ENCODE measurements at regions not wholly inside any gene's neighbourhood (a gene's known extent, or its start where the extent isn't known, plus 50 kb on each side); places are given as distances from the start of the nearest gene placed in this dataset.

- peaks cover 0 to 1% (median 0%) of the 10 kb centered on the region in 3 donors for H3K9me3 ChIP-seq (ENCODE audit: control insufficient read depth in 3 of 3, low read length in 3 of 3)
- H3K4me3 ChIP-seq (ENCODE audit: low read length in 3 of 3): no peak overlapping the region
- H3K27me3 ChIP-seq (ENCODE audit: control insufficient read depth in 3 of 3, insufficient read depth in 3 of 3, low read length in 3 of 3): no peaks in the 10 kb centered on the region
- no peak overlapping the region for H3K27ac ChIP-seq (ENCODE audit: low read depth, low read length)
- no peaks in the 10 kb centered on the region for H3K36me3 ChIP-seq (ENCODE audit: control insufficient read depth in 3 of 3, insufficient read depth in 3 of 3, low read length in 3 of 3)
- no peaks in the 10 kb centered on the region for H3K4me1 ChIP-seq (ENCODE audit: control insufficient read depth in 3 of 3, insufficient read depth in 3 of 3, low read length in 3 of 3)
- no peak overlapping the region for H3K9ac ChIP-seq (ENCODE audit: low read depth in 1 of 3, low read length in 3 of 3)
Observed at GRCh38 chr6:50510361-50510760, 203.0 kb upstream of the TFAP2D start.

- Histone ChIP-seq H3K9ac (ENCODE audit: low read depth in 1 of 3, low read length in 3 of 3) (no peak overlapping the region), H3K9me3 (ENCODE audit: control insufficient read depth in 3 of 3, low read length in 3 of 3) (no peaks in the 10 kb centered on the region), H3K4me3 (ENCODE audit: low read length in 3 of 3) (no peak overlapping the region), H3K27ac (ENCODE audit: low read depth, low read length) (no peak overlapping the region), H3K36me3 (ENCODE audit: control insufficient read depth in 3 of 3, insufficient read depth in 3 of 3, low read length in 3 of 3) (no peaks in the 10 kb centered on the region), H3K4me1 (ENCODE audit: control insufficient read depth in 3 of 3, insufficient read depth in 3 of 3, low read length in 3 of 3) (no peaks in the 10 kb centered on the region), H3K27me3 (ENCODE audit: control insufficient read depth in 3 of 3, insufficient read depth in 3 of 3, low read length in 3 of 3) (no peaks in the 10 kb centered on the region)
Observed at GRCh38 chr6:50520326-50521266, 192.7 kb upstream of the TFAP2D start.

GRCh38 chr6:50524341-50524740 is 189.0 kb upstream of the TFAP2D start:
- Histone ChIP-seq H3K27ac (ENCODE audit: low read depth, low read length) (no peak overlapping the region), H3K9me3 (ENCODE audit: control insufficient read depth in 3 of 3, low read length in 3 of 3) (no peaks in the 10 kb centered on the region), H3K36me3 (ENCODE audit: control insufficient read depth in 3 of 3, insufficient read depth in 3 of 3, low read length in 3 of 3) (no peaks in the 10 kb centered on the region), H3K27me3 (ENCODE audit: control insufficient read depth in 3 of 3, insufficient read depth in 3 of 3, low read length in 3 of 3) (no peaks in the 10 kb centered on the region), H3K4me3 (ENCODE audit: low read length in 3 of 3) (no peak overlapping the region), H3K4me1 (ENCODE audit: control insufficient read depth in 3 of 3, insufficient read depth in 3 of 3, low read length in 3 of 3) (no peaks in the 10 kb centered on the region), H3K9ac (ENCODE audit: low read depth in 1 of 3, low read length in 3 of 3) (no peak overlapping the region)

GRCh38 chr6:50527985-50528384 is 185.3 kb upstream of the TFAP2D start:
- H3K9me3 ChIP-seq (ENCODE audit: control insufficient read depth in 3 of 3, low read length in 3 of 3): no peaks in the 10 kb centered on the region

GRCh38 chr6:50539447-50539846 is 173.9 kb upstream of the TFAP2D start:
- Histone ChIP-seq H3K27me3 (ENCODE audit: control insufficient read depth in 3 of 3, insufficient read depth in 3 of 3, low read length in 3 of 3) (no peaks in the 10 kb centered on the region), H3K4me1 (ENCODE audit: control insufficient read depth in 3 of 3, insufficient read depth in 3 of 3, low read length in 3 of 3) (no peaks in the 10 kb centered on the region), H3K27ac (ENCODE audit: low read depth, low read length) (no peak overlapping the region), H3K36me3 (ENCODE audit: control insufficient read depth in 3 of 3, insufficient read depth in 3 of 3, low read length in 3 of 3) (no peaks in the 10 kb centered on the region), H3K9me3 (ENCODE audit: control insufficient read depth in 3 of 3, low read length in 3 of 3) (no peaks in the 10 kb centered on the region), H3K9ac (ENCODE audit: low read depth in 1 of 3, low read length in 3 of 3) (no peak overlapping the region), H3K4me3 (ENCODE audit: low read length in 3 of 3) (no peak overlapping the region)

More at GRCh38 chr6:50527985-50528384, 185.3 kb upstream of the TFAP2D start:
- H3K27ac ChIP-seq (ENCODE audit: low read depth, low read length): no peak overlapping the region
- H3K4me3 ChIP-seq (ENCODE audit: low read length in 3 of 3): no peak overlapping the region
- no peaks in the 10 kb centered on the region for H3K27me3 ChIP-seq (ENCODE audit: control insufficient read depth in 3 of 3, insufficient read depth in 3 of 3, low read length in 3 of 3)
- H3K9ac ChIP-seq (ENCODE audit: low read depth in 1 of 3, low read length in 3 of 3): no peak overlapping the region
- H3K36me3 ChIP-seq (ENCODE audit: control insufficient read depth in 3 of 3, insufficient read depth in 3 of 3, low read length in 3 of 3): no peaks in the 10 kb centered on the region
- H3K4me1 ChIP-seq (ENCODE audit: control insufficient read depth in 3 of 3, insufficient read depth in 3 of 3, low read length in 3 of 3): no peaks in the 10 kb centered on the region

- H3K9me3 ChIP-seq (ENCODE audit: control insufficient read depth in 3 of 3, low read length in 3 of 3): no peaks in the 10 kb centered on the region
- no peak overlapping the region for H3K27ac ChIP-seq (ENCODE audit: low read depth, low read length)
- H3K4me1 ChIP-seq (ENCODE audit: control insufficient read depth in 3 of 3, insufficient read depth in 3 of 3, low read length in 3 of 3): no peaks in the 10 kb centered on the region
- H3K9ac ChIP-seq (ENCODE audit: low read depth in 1 of 3, low read length in 3 of 3): no peak overlapping the region
- H3K36me3 ChIP-seq (ENCODE audit: control insufficient read depth in 3 of 3, insufficient read depth in 3 of 3, low read length in 3 of 3): no peaks in the 10 kb centered on the region
- no peaks in the 10 kb centered on the region for H3K27me3 ChIP-seq (ENCODE audit: control insufficient read depth in 3 of 3, insufficient read depth in 3 of 3, low read length in 3 of 3)
- H3K4me3 ChIP-seq (ENCODE audit: low read length in 3 of 3): no peak overlapping the region
Observed at GRCh38 chr6:50541941-50542340, 171.4 kb upstream of the TFAP2D start.

GRCh38 chr6:50543666-50544065 is 169.7 kb upstream of the TFAP2D start:
- Histone ChIP-seq H3K9ac (ENCODE audit: low read depth in 1 of 3, low read length in 3 of 3) (no peak overlapping the region), H3K4me3 (ENCODE audit: low read length in 3 of 3) (no peak overlapping the region), H3K27me3 (ENCODE audit: control insufficient read depth in 3 of 3, insufficient read depth in 3 of 3, low read length in 3 of 3) (no peaks in the 10 kb centered on the region), H3K36me3 (ENCODE audit: control insufficient read depth in 3 of 3, insufficient read depth in 3 of 3, low read length in 3 of 3) (no peaks in the 10 kb centered on the region), H3K9me3 (ENCODE audit: control insufficient read depth in 3 of 3, low read length in 3 of 3) (no peaks in the 10 kb centered on the region), H3K27ac (ENCODE audit: low read depth, low read length) (no peak overlapping the region), H3K4me1 (ENCODE audit: control insufficient read depth in 3 of 3, insufficient read depth in 3 of 3, low read length in 3 of 3) (no peaks in the 10 kb centered on the region)

- H3K36me3 ChIP-seq (ENCODE audit: control insufficient read depth in 3 of 3, insufficient read depth in 3 of 3, low read length in 3 of 3): no peaks in the 10 kb centered on the region
- H3K4me1 ChIP-seq (ENCODE audit: control insufficient read depth in 3 of 3, insufficient read depth in 3 of 3, low read length in 3 of 3): no peaks in the 10 kb centered on the region
- H3K4me3 ChIP-seq (ENCODE audit: low read length in 3 of 3): no peak overlapping the region
Observed at GRCh38 chr6:50549026-50549425, 164.3 kb upstream of the TFAP2D start.

GRCh38 chr6:50549475-50549874 is 163.9 kb upstream of the TFAP2D start:
- no peaks in the 10 kb centered on the region for H3K9me3 ChIP-seq (ENCODE audit: control insufficient read depth in 3 of 3, low read length in 3 of 3)
- no peaks in the 10 kb centered on the region for H3K4me1 ChIP-seq (ENCODE audit: control insufficient read depth in 3 of 3, insufficient read depth in 3 of 3, low read length in 3 of 3)
- H3K27ac ChIP-seq (ENCODE audit: low read depth, low read length): no peak overlapping the region
- no peak overlapping the region for H3K9ac ChIP-seq (ENCODE audit: low read depth in 1 of 3, low read length in 3 of 3)
- H3K27me3 ChIP-seq (ENCODE audit: control insufficient read depth in 3 of 3, insufficient read depth in 3 of 3, low read length in 3 of 3): no peaks in the 10 kb centered on the region
- H3K36me3 ChIP-seq (ENCODE audit: control insufficient read depth in 3 of 3, insufficient read depth in 3 of 3, low read length in 3 of 3): no peaks in the 10 kb centered on the region
- no peak overlapping the region for H3K4me3 ChIP-seq (ENCODE audit: low read length in 3 of 3)

More at GRCh38 chr6:50549026-50549425, 164.3 kb upstream of the TFAP2D start:
- no peaks in the 10 kb centered on the region for H3K9me3 ChIP-seq (ENCODE audit: control insufficient read depth in 3 of 3, low read length in 3 of 3)
- no peak overlapping the region for H3K9ac ChIP-seq (ENCODE audit: low read depth in 1 of 3, low read length in 3 of 3)
- H3K27me3 ChIP-seq (ENCODE audit: control insufficient read depth in 3 of 3, insufficient read depth in 3 of 3, low read length in 3 of 3): no peaks in the 10 kb centered on the region
- H3K27ac ChIP-seq (ENCODE audit: low read depth, low read length): no peak overlapping the region

GRCh38 chr6:50555982-50556381 is 157.3 kb upstream of the TFAP2D start:
- Histone ChIP-seq H3K9me3 (ENCODE audit: control insufficient read depth in 3 of 3, low read length in 3 of 3) (no peaks in the 10 kb centered on the region), H3K4me1 (ENCODE audit: control insufficient read depth in 3 of 3, insufficient read depth in 3 of 3, low read length in 3 of 3) (no peaks in the 10 kb centered on the region), H3K9ac (ENCODE audit: low read depth in 1 of 3, low read length in 3 of 3) (no peak overlapping the region), H3K27ac (ENCODE audit: low read depth, low read length) (no peak overlapping the region), H3K36me3 (ENCODE audit: control insufficient read depth in 3 of 3, insufficient read depth in 3 of 3, low read length in 3 of 3) (no peaks in the 10 kb centered on the region), H3K27me3 (ENCODE audit: control insufficient read depth in 3 of 3, insufficient read depth in 3 of 3, low read length in 3 of 3) (no peaks in the 10 kb centered on the region), H3K4me3 (ENCODE audit: low read length in 3 of 3) (no peak overlapping the region)

All from skeletal muscle tissue (tissue), 3 donors.